IMR-90 (cell line): ENCODE measurements at regions not wholly inside any gene's neighbourhood (a gene's known extent, or its start where the extent isn't known, plus 50 kb on each side); places are given as distances from the start of the nearest gene placed in this dataset.

Source experiments
- ATAC-seq: fragments of 200-7000 bp; cut with Tn5 transposase; 2 replicates; pipeline ENCODE4 v1.9.1; 2020; ENCODE audit warnings: low read depth, mild to moderate bottlenecking, moderate library complexity
- BruUV-seq: library from RNA; stranded (reverse); fragments of 400-500 nt; replicated peaks from 2 replicates; lab custom pipeline; 2021; lab: Mats Ljungman, UMichigan
- CTCF ChIA-PET: fragments of 300-600 bp; formaldehyde crosslinking; extraction: SDS; loops from one replicate; lab custom pipeline; 2021; ENCODE audit warnings: antibody characterized with exemption; lab: Yijun Ruan, JAX
- POLR2A ChIA-PET: fragments of 300-600 bp; sonication (Branson Sonifier 250); formaldehyde crosslinking; loops from one replicate; lab custom pipeline; 2022; ENCODE audit warnings: antibody characterized with exemption; ENCODE audit not compliant: unreplicated experiment; lab: Charles Lee
- DNase-seq: peaks from one replicate; pipeline ENCODE4 v3.0.0; 2013
- H2AFZ ChIP-seq: replicated peaks from 2 replicates; pipeline ENCODE3; 2013; ENCODE audit warnings: low read length, mild to moderate bottlenecking; ENCODE audit not compliant: poor library complexity
- H2AK5ac ChIP-seq: 2 replicates; pipeline ENCODE4 v1.6.1; 2013; ENCODE audit warnings: low read depth, low read length, inconsistent platforms
- H2AK9ac ChIP-seq: replicated peaks from 2 replicates; pipeline ENCODE3; 2013; ENCODE audit warnings: mild to moderate bottlenecking, low read depth, low read length, moderate library complexity; ENCODE audit not compliant: poor library complexity
- H2BK120ac ChIP-seq: 2 replicates; pipeline ENCODE4 v1.6.1; 2013; ENCODE audit warnings: low read depth, low read length, inconsistent platforms
- H2BK15ac ChIP-seq: 3 replicates; pipeline ENCODE4 v1.6.1; 2013; ENCODE audit warnings: low read depth, low read length, inconsistent platforms
- H2BK20ac ChIP-seq: 2 replicates; pipeline ENCODE4 v1.6.1; 2013; ENCODE audit warnings: low read depth, mild to moderate bottlenecking, inconsistent platforms, low read length, moderate library complexity
- H2BK5ac ChIP-seq: 2 replicates; pipeline ENCODE4 v1.6.1; 2013; ENCODE audit warnings: mild to moderate bottlenecking, low read depth, low read length, inconsistent platforms; ENCODE audit not compliant: poor library complexity, severe bottlenecking
- H3K14ac ChIP-seq: replicated peaks from 2 replicates; pipeline ENCODE4 v1.6.1; 2013; ENCODE audit warnings: low read depth, low read length, inconsistent platforms
- H3K18ac ChIP-seq: 2 replicates; pipeline ENCODE4 v1.6.1; 2013; ENCODE audit warnings: low read depth, low read length, control low read depth
- H3K23ac ChIP-seq: 2 replicates; pipeline ENCODE4 v1.6.1; 2013; ENCODE audit warnings: low read depth, low read length, inconsistent platforms
- H3K27ac ChIP-seq: 2 replicates; pipeline ENCODE4 v1.5.1; 2013; ENCODE audit warnings: mild to moderate bottlenecking, control low read depth, low read length; ENCODE audit not compliant: insufficient read depth
- H3K27me3 ChIP-seq: 2 replicates; pipeline ENCODE4 v1.6.1; 2013; ENCODE audit warnings: low read length; ENCODE audit not compliant: control insufficient read depth, insufficient read depth
- H3K36me3 ChIP-seq: 2 replicates; pipeline ENCODE4 v1.6.1; 2013; ENCODE audit warnings: low read length, mixed read lengths; ENCODE audit not compliant: control insufficient read depth, insufficient read depth
- H3K4ac ChIP-seq: 2 replicates; pipeline ENCODE4 v1.6.1; 2013; ENCODE audit warnings: low read depth, low read length, inconsistent platforms
- H3K4me1 ChIP-seq: 2 replicates; pipeline ENCODE4 v1.6.1; 2013; ENCODE audit warnings: low read length, mixed read lengths; ENCODE audit not compliant: control insufficient read depth, insufficient read depth
- H3K4me2 ChIP-seq: 2 replicates; pipeline ENCODE4 v1.6.1; 2013; ENCODE audit warnings: low read depth, mild to moderate bottlenecking, control low read depth, low read length, moderate library complexity
- H3K4me3 ChIP-seq: 2 replicates; pipeline ENCODE4 v1.5.1; 2013; ENCODE audit warnings: low read depth, mild to moderate bottlenecking, control low read depth, low read length, moderate library complexity; ENCODE audit not compliant: insufficient read depth
- H3K56ac ChIP-seq: 2 replicates; pipeline ENCODE4 v1.6.1; 2013; ENCODE audit warnings: low read length, inconsistent platforms; ENCODE audit not compliant: insufficient read depth; ENCODE audit errors: extremely low read depth
- H3K79me1 ChIP-seq, 2 experiments: 2 replicates each; pipeline ENCODE4 v1.6.1; 2013; ENCODE audit warnings: low read length in 2 of 2, inconsistent platforms in 1 of 2, low read depth in 1 of 2
- H3K9ac ChIP-seq: 2 replicates; pipeline ENCODE4 v1.6.1; 2013; ENCODE audit warnings: low read depth, low read length, control low read depth
- H3K9me1 ChIP-seq: 2 replicates; pipeline ENCODE4 v1.6.1; 2013; ENCODE audit warnings: low read length, inconsistent platforms; ENCODE audit not compliant: insufficient read depth
- H3K9me3 ChIP-seq: 2 replicates; pipeline ENCODE4 v1.6.1; 2013; ENCODE audit warnings: low read length; ENCODE audit not compliant: control insufficient read depth, insufficient read depth
- H4K20me1 ChIP-seq: 2 replicates; pipeline ENCODE4 v1.6.1; 2013; ENCODE audit warnings: low read length, inconsistent platforms; ENCODE audit not compliant: insufficient read depth
- H4K5ac ChIP-seq: 2 replicates; pipeline ENCODE4 v1.6.1; 2013; ENCODE audit warnings: mild to moderate bottlenecking, low read depth, low read length, control low read depth
- H4K8ac ChIP-seq, 2 experiments: 2 replicates each; pipeline ENCODE4 v1.6.1; 2013; ENCODE audit warnings: low read depth in 2 of 2, low read length in 2 of 2, control low read depth in 1 of 2, inconsistent platforms in 1 of 2
- H4K91ac ChIP-seq: 2 replicates; pipeline ENCODE4 v1.6.1; 2013; ENCODE audit warnings: low read depth, low read length, inconsistent platforms; ENCODE audit not compliant: insufficient read depth
- BHLHE40 ChIP-seq: fragments of 150-350 bp; IDR thresholded peaks from 2 replicates; pipeline ENCODE4 v1.6.1; 2016; ENCODE audit warnings: mild to moderate bottlenecking, low read depth, low read length
- CTCF ChIP-seq: conservative IDR thresholded peaks from 2 replicates; pipeline ENCODE4 v1.5.1; 2012; ENCODE audit warnings: mild to moderate bottlenecking, low read depth, low read length, improper control_type of control experiment
- FOS ChIP-seq: fragments of 150-350 bp; IDR thresholded peaks from 2 replicates; pipeline ENCODE4 v1.6.1; 2016; ENCODE audit warnings: low read depth, low read length
- MAFK ChIP-seq: IDR thresholded peaks from 2 replicates; pipeline ENCODE4 v1.6.1; 2012; ENCODE audit warnings: low read depth, low read length, improper control_type of control experiment
- POLR2A ChIP-seq: IDR thresholded peaks from 2 replicates; pipeline ENCODE4 v1.6.1; 2012; ENCODE audit warnings: mild to moderate bottlenecking, low read depth, low read length
- RAD21 ChIP-seq: IDR thresholded peaks from 2 replicates; pipeline ENCODE4 v1.6.1; 2012; ENCODE audit warnings: low read length, improper control_type of control experiment
- RCOR1 ChIP-seq: IDR thresholded peaks from 2 replicates; pipeline ENCODE4 v1.6.1; 2012; ENCODE audit warnings: mild to moderate bottlenecking, low read length, improper control_type of control experiment; ENCODE audit not compliant: insufficient replicate concordance
- RFX5 ChIP-seq: IDR thresholded peaks from 2 replicates; pipeline ENCODE4 v1.8.0; 2012; ENCODE audit warnings: low read depth, mild to moderate bottlenecking, low read length, moderate library complexity
- SMC3 ChIP-seq: fragments of 150-350 bp; IDR thresholded peaks from 2 replicates; pipeline ENCODE4 v1.6.1; 2016; ENCODE audit warnings: low read depth, mild to moderate bottlenecking, antibody characterized with exemption, low read length, moderate library complexity
- USF2 ChIP-seq: fragments of 150-350 bp; IDR thresholded peaks from 2 replicates; pipeline ENCODE4 v1.6.1; 2017; ENCODE audit warnings: mild to moderate bottlenecking, antibody characterized with exemption, low read length, low read depth
- WGBS, 2 experiments: methylation state at CpG; one replicate each; pipeline versions ENCODE4 v1.1.5 to v1.1.7; 2013; ENCODE audit warnings: missing lambda C conversion rate in 2 of 2; ENCODE audit not compliant: insufficient read length in 1 of 2; ENCODE audit errors: extremely low coverage in 2 of 2; 5-methylcytosine and 5-hydroxymethylcytosine counted together
- dilution Hi-C: fragments of 300-500 bp; cut with HindIII; formaldehyde crosslinking; loops from one replicate; pipeline ENCODE4 v1.14.3; 2018; ENCODE audit warnings: low sequenced_read_pairs; ENCODE audit not compliant: unreplicated experiment
- in situ Hi-C: fragments of 300-500 bp; cut with MboI; formaldehyde crosslinking; loops from 3 replicates; pipeline ENCODE4 v1.14.3; 2019; ENCODE audit warnings: low sequenced_read_pairs, inconsistent platforms, mixed read lengths
- intact Hi-C: fragments of 100-400 bp; cut with micrococcal nuclease; formaldehyde crosslinking; loops from 2 replicates; pipeline ENCODE4 v1.10.0; 2022

GRCh38 chrX:87005183-87005582 lies 512.4 kb upstream of the KLHL4 start:
- no peak overlapping the region for H3K4ac ChIP-seq
- H3K4me2 ChIP-seq = no peak overlapping the region
- H4K20me1 ChIP-seq = no peaks in the 10 kb centered on the region
- no peaks in the 10 kb centered on the region for H3K9me1 ChIP-seq
- dilution Hi-C loops (no loop called here), intact Hi-C loops (no loop called here), in situ Hi-C loops (no loop called here)
- no peak overlapping the region for H3K27ac ChIP-seq
- no peak overlapping the region for H4K5ac ChIP-seq
- H3K79me1 ChIP-seq = no peaks in the 10 kb centered on the region
- H4K91ac ChIP-seq = no peak overlapping the region
- no peaks in the 10 kb centered on the region for H3K36me3 ChIP-seq
- no peak overlapping the region for H2AK9ac ChIP-seq
- no peak overlapping the region for H3K23ac ChIP-seq
- H2BK120ac ChIP-seq = no peak overlapping the region
- POLR2A ChIA-PET = no interaction called here
- TF ChIP-seq RFX5 (no peak), SMC3 (no peak), RAD21 (no peak), RCOR1 (no peak), BHLHE40 (no peak), FOS (no peak), POLR2A (no peak), USF2 (no peak), CTCF (no peak), MAFK (no peak)
- no TSS peak for BruUV-seq
- H3K4me3 ChIP-seq = no peak overlapping the region
- ATAC-seq (no peak), DNase-seq (no peak)
- H3K27me3 ChIP-seq = no peaks in the 10 kb centered on the region
- no peak overlapping the region for H3K9ac ChIP-seq
- H3K56ac ChIP-seq = no peak overlapping the region
- no peak overlapping the region for H4K8ac ChIP-seq
- H3K14ac ChIP-seq = no peak overlapping the region
- CTCF ChIA-PET = no interaction called here
- H2AK5ac ChIP-seq = no peak overlapping the region
- no peak overlapping the region for H2AFZ ChIP-seq
- no CpG with 5 or more reads among the region's 3 CpGs for WGBS, 2 experiments
- no peaks in the 10 kb centered on the region for H3K4me1 ChIP-seq
- no peaks in the 10 kb centered on the region for H3K9me3 ChIP-seq
- H3K18ac ChIP-seq = no peak overlapping the region
- H2BK15ac ChIP-seq = no peak overlapping the region
- no peak overlapping the region for H2BK5ac ChIP-seq
- no peak overlapping the region for H2BK20ac ChIP-seq
